Transverse colon (tissue), 3 donors: ENCODE measurements at regions not wholly inside any gene's neighbourhood (a gene's known extent, or its start where the extent isn't known, plus 50 kb on each side); places are given as distances from the start of the nearest gene placed in this dataset.

Experiments
- EP300 ChIP-seq: sonication (generic); formaldehyde crosslinking; IDR thresholded peaks from one replicate; pipeline ENCODE4 v1.6.1; 2017; ENCODE audit warnings: antibody characterized with exemption, low read depth
- POLR2A ChIP-seq: fragments of 450-650 bp; IDR thresholded peaks from one replicate; pipeline ENCODE4 v1.6.1; 2016; ENCODE audit warnings: antibody characterized with exemption, mild to moderate bottlenecking, moderate library complexity
- TF ChIP-seq, protein P1 (sequence below), 5 experiments: fragments of 200-600 bp in 3 of 5; fragments of 450-650 bp in 2 of 5; sonication (generic) in 3 of 5; IDR thresholded peaks; 1 replicate in 2 of 5; 2 replicates in 3 of 5; pipeline ENCODE4 v1.5.1; 2016 to 2017; ENCODE audit warnings: antibody characterized with exemption in 5 of 5, inconsistent platforms in 3 of 5, mild to moderate bottlenecking in 2 of 5, moderate library complexity in 1 of 5

DNA sequence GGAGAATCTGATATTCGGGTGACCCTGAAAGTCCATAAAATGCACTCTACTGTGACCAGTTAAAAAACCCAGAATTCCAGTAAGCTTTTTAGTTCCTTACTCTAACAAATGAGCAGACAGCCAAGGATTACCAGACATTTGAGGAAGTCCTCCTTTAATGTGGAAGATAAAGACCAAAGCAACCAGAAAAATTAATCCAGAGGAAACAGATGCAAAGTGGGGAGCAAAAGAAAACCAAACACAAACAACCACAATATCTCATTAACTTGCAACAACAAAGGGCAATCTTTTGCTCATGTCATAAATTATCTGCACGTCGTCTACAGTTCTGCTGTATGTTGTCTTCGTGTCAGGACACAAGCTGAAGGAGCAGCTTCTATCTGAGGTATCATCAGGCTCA is 164.4 kb downstream of the PJA1 start:
- TF ChIP-seq, protein P1, sequence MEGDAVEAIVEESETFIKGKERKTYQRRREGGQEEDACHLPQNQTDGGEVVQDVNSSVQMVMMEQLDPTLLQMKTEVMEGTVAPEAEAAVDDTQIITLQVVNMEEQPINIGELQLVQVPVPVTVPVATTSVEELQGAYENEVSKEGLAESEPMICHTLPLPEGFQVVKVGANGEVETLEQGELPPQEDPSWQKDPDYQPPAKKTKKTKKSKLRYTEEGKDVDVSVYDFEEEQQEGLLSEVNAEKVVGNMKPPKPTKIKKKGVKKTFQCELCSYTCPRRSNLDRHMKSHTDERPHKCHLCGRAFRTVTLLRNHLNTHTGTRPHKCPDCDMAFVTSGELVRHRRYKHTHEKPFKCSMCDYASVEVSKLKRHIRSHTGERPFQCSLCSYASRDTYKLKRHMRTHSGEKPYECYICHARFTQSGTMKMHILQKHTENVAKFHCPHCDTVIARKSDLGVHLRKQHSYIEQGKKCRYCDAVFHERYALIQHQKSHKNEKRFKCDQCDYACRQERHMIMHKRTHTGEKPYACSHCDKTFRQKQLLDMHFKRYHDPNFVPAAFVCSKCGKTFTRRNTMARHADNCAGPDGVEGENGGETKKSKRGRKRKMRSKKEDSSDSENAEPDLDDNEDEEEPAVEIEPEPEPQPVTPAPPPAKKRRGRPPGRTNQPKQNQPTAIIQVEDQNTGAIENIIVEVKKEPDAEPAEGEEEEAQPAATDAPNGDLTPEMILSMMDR (IDR thresholded peaks at IDR 0.05), result no peak
- TF ChIP-seq EP300 (no peak), POLR2A (no peak)
